ENCODE measurements at regions not wholly inside any gene's neighbourhood (a gene's known extent, or its start where the extent isn't known, plus 50 kb on each side); places are given as distances from the start of the nearest gene placed in this dataset.

- no peak for TF ChIP-seq CTCF (IDR thresholded peaks at IDR 0.05; ENCODE audit: low read depth, low read length)
- no peak for TF ChIP-seq EZH2phosphoT487 (IDR thresholded peaks at IDR 0.05; ENCODE audit: low read depth)
These were observed 266.7 kb upstream of the MGAT5 start for GRCh38 chr2:133986881-133987795.

All from OCI-LY3 (cell line).